ENCODE measurements at regions not wholly inside any gene's neighbourhood (a gene's known extent, or its start where the extent isn't known, plus 50 kb on each side); places are given as distances from the start of the nearest gene placed in this dataset.

DNA sequence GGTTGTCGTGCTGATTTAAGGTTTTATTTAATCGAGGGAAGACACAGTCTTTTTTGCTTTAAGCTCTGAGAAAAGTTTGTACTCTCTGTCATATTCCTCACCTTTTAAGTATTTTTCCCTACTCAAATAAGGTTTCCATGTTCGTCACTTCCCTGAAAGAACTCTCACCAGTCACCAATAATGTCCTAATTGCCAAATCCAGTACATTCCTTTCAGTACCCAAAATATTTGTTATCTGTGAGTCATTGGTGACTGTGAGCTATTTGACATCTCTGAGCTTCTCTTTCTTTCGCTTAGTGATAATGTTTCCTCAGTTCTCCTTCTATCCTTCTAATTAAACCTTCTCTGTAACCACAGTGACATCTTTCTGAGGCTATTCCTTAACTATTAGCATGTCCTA, 874.2 kb upstream of the ADGRL2 start:
- Histone ChIP-seq H3K9me3 (peaks cover 0 to 15% (median 8%) of the 10 kb centered on the region in 4 donors), H3K4me1 (no peaks in the 10 kb centered on the region), H3K4me3 (no peak overlapping the region), H3K27ac (replicated peaks in 1 of 4) (no peak overlapping the region), H3K27me3 (no peaks in the 10 kb centered on the region), H3K36me3 (no peaks in the 10 kb centered on the region)
- no peak for DNase-seq (ENCODE audit: extremely low spot score)
- intact Hi-C loops (cut with DNase I): no loop called here
- 90% methylated on average over 4 of the region's 4 CpGs for WGBS
- TF ChIP-seq POLR2AphosphoS5 (IDR thresholded peaks at IDR 0.05): no peak
- TF ChIP-seq POLR2A (IDR thresholded peaks at IDR 0.05; ENCODE audit: low read depth): no peak
- TF ChIP-seq, protein P1, sequence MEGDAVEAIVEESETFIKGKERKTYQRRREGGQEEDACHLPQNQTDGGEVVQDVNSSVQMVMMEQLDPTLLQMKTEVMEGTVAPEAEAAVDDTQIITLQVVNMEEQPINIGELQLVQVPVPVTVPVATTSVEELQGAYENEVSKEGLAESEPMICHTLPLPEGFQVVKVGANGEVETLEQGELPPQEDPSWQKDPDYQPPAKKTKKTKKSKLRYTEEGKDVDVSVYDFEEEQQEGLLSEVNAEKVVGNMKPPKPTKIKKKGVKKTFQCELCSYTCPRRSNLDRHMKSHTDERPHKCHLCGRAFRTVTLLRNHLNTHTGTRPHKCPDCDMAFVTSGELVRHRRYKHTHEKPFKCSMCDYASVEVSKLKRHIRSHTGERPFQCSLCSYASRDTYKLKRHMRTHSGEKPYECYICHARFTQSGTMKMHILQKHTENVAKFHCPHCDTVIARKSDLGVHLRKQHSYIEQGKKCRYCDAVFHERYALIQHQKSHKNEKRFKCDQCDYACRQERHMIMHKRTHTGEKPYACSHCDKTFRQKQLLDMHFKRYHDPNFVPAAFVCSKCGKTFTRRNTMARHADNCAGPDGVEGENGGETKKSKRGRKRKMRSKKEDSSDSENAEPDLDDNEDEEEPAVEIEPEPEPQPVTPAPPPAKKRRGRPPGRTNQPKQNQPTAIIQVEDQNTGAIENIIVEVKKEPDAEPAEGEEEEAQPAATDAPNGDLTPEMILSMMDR (IDR thresholded peaks at IDR 0.05): no peak
- no peak for TF ChIP-seq EP300 (IDR thresholded peaks at IDR 0.05)

DNA sequence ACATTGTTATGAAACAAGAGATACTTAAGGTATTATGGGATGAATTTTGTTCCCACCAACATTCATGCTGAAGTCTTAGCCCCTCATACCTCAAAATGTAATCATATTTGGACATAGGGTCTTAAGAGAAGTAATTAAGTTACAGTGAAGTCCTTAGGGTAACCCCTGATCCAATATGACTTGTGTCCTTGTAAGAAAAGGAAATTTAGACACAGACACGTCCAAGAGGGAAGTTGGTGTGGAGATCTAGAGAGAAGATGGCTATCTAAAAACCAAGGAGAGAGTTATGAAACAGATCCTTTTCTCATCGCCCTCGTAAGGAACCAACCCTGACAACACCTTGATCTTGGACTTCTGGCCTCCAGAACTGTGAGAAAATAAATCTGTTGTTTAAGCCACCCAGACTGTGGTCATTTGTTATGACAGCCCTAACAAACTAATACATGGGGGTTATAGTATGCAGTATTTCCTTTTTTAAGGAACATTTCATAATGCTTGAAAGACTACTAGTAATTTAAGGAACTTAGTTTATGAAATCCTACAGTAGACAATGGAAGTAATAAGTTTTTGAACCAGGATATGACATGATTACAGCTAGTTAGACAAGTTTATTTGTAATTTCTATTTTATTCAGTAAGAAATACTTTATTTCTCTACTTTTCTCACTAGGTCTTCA, 875.5 kb upstream of the ADGRL2 start:
- H3K4me1 ChIP-seq: no peaks in the 10 kb centered on the region
- no peaks in the 10 kb centered on the region for H3K27me3 ChIP-seq
- H3K9me3 ChIP-seq: peaks cover 0 to 4% (median 1%) of the 10 kb centered on the region in 4 donors
- intact Hi-C loops (cut with DNase I): no loop called here
- no peak overlapping the region for H3K4me3 ChIP-seq
- no peaks in the 10 kb centered on the region for H3K36me3 ChIP-seq
- no peak for DNase-seq (ENCODE audit: extremely low spot score)
- H3K27ac ChIP-seq (replicated peaks in 1 of 4): no peak overlapping the region
- 86% methylated on average over 3 of the region's 3 CpGs for WGBS
- TF ChIP-seq POLR2AphosphoS5 (IDR thresholded peaks at IDR 0.05): no peak
- no peak for TF ChIP-seq POLR2A (IDR thresholded peaks at IDR 0.05; ENCODE audit: low read depth)
- TF ChIP-seq EP300 (IDR thresholded peaks at IDR 0.05): no peak
- TF ChIP-seq, protein P1 (IDR thresholded peaks at IDR 0.05): no peak

DNA sequence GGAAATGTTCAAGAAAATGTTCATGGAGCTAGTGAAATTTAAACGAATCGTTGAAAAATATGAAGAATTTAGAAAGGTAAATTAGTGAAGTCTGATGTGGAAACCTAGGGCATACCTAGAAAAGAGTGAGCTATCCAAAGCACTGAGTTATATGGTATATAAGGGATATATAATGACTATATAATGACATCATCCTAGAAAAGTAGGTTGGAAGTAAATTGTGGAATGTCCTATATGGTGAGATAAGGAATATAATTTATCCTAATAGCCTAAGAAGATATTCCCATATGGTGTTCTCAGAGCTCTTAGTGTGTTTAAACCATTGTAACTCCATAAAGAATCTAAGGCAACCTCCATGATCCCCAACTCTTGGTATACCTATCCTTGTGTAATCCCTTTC, 876.4 kb upstream of the ADGRL2 start:
- intact Hi-C loops (cut with DNase I): no loop called here
- no peak overlapping the region for H3K4me3 ChIP-seq
- DNase-seq (ENCODE audit: extremely low spot score): no peak
- no peak overlapping the region for H3K27ac ChIP-seq (replicated peaks in 1 of 4)
- no peaks in the 10 kb centered on the region for H3K36me3 ChIP-seq
- H3K27me3 ChIP-seq: no peaks in the 10 kb centered on the region
- TF ChIP-seq POLR2A (IDR thresholded peaks at IDR 0.05; ENCODE audit: low read depth) (no peak), EP300 (IDR thresholded peaks at IDR 0.05) (no peak), POLR2AphosphoS5 (IDR thresholded peaks at IDR 0.05) (no peak)
- TF ChIP-seq, protein P1 (IDR thresholded peaks at IDR 0.05): no peak
- no peaks in the 10 kb centered on the region for H3K4me1 ChIP-seq
- no peaks in the 10 kb centered on the region for H3K9me3 ChIP-seq
- WGBS: 96% methylated on average over 2 of the region's 2 CpGs

DNA sequence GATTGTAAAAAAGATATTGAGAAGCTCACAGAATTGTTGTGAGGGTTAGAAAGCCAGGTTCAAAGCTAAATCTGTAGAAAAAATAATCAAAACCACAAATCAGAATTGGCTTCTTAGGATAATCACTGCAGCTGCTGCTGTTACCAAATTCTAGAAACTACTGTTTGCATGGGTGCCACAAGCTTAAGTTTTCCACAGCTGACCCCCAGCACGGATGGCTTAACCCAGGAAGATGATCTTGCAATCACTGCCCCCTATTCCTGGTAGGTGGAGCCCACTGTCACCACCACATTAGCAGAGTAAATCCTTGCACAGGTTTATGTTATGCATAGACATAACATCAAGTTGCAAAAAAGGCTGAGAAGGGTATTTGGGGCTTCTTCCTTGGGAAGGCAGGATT, 877.8 kb upstream of the ADGRL2 start:
- WGBS: 82% methylated on average over 1 of the region's 1 CpG

More for the DNA sequence above, 877.8 kb upstream of the ADGRL2 start:
- H3K9me3 ChIP-seq: no peaks in the 10 kb centered on the region
- TF ChIP-seq, protein P1 (IDR thresholded peaks at IDR 0.05): no peak
- TF ChIP-seq POLR2A (IDR thresholded peaks at IDR 0.05; ENCODE audit: low read depth) (no peak), EP300 (IDR thresholded peaks at IDR 0.05) (no peak), POLR2AphosphoS5 (IDR thresholded peaks at IDR 0.05) (no peak)
- no peaks in the 10 kb centered on the region for H3K27me3 ChIP-seq
- no peak overlapping the region for H3K4me3 ChIP-seq
- no peak for DNase-seq (ENCODE audit: extremely low spot score)
- no peaks in the 10 kb centered on the region for H3K36me3 ChIP-seq
- no peaks in the 10 kb centered on the region for H3K4me1 ChIP-seq
- H3K27ac ChIP-seq (replicated peaks in 1 of 4): no peak overlapping the region
- intact Hi-C loops (cut with DNase I): no loop called here
